Coronary artery (tissue), 2 donors: ENCODE measurements at regions not wholly inside any gene's neighbourhood (a gene's known extent, or its start where the extent isn't known, plus 50 kb on each side); places are given as distances from the start of the nearest gene placed in this dataset.

Experiments used
- DNase-seq: peaks from one replicate; pipeline ENCODE4 v3.0.0-alpha.2; 2017; ENCODE audit warnings: low spot score
- H3K27ac ChIP-seq, 2 donors: fragments of 200-600 bp; sonication (generic); one replicate each; pipeline ENCODE4 v1.5.1; 2016 to 2019
- H3K4me3 ChIP-seq: fragments of 200-600 bp; sonication (generic); 2 replicates; pipeline ENCODE4 v1.5.1; 2016; ENCODE audit warnings: mild to moderate bottlenecking, moderate library complexity
- CTCF ChIP-seq: fragments of 200-600 bp; sonication (generic); IDR thresholded peaks from one replicate; pipeline ENCODE4 v1.5.1; 2019; ENCODE audit warnings: antibody characterized with exemption

- DNase-seq = no peak
- Histone ChIP-seq H3K4me3 (no peak overlapping the region), H3K27ac (no peak overlapping the region)
- TF ChIP-seq CTCF = no peak
Observed at GRCh38 chr14:100988011-100988410, 84.5 kb upstream of the RTL1 start.

GRCh38 chr14:100988411-100988900 is 84.9 kb upstream of the RTL1 start:
- H3K4me3 ChIP-seq = no peak overlapping the region
- DNase-seq = no peak
- H3K27ac ChIP-seq = no peak overlapping the region
- TF ChIP-seq CTCF = no peak

GRCh38 chr14:100988956-100989355 is 85.4 kb upstream of the RTL1 start:
- no peak for DNase-seq
- Histone ChIP-seq H3K27ac (no peak overlapping the region), H3K4me3 (no peak overlapping the region)
- TF ChIP-seq CTCF = no peak

- no peak overlapping the region for H3K27ac ChIP-seq
- no peak for DNase-seq
- no peak for TF ChIP-seq CTCF
- no peak overlapping the region for H3K4me3 ChIP-seq
Observed at GRCh38 chr14:100989924-100990323, 86.4 kb upstream of the RTL1 start.

GRCh38 chr14:100994082-100994481 is 90.6 kb upstream of the RTL1 start:
- no peak for TF ChIP-seq CTCF
- Histone ChIP-seq H3K27ac (no peak overlapping the region), H3K4me3 (no peak overlapping the region)
- no peak for DNase-seq

- DNase-seq = no peak
- H3K27ac ChIP-seq = no peak overlapping the region
- TF ChIP-seq CTCF = no peak
- no peak overlapping the region for H3K4me3 ChIP-seq
Observed at GRCh38 chr14:100994756-100995330, 91.3 kb upstream of the RTL1 start.

- DNase-seq = no peak
- H3K4me3 ChIP-seq = no peak overlapping the region
- no peak overlapping the region for H3K27ac ChIP-seq
- TF ChIP-seq CTCF = no peak
Observed at GRCh38 chr14:101000711-101001250, 97.3 kb upstream of the RTL1 start.
